ENCODE measurements at regions not wholly inside any gene's neighbourhood (a gene's known extent, or its start where the extent isn't known, plus 50 kb on each side); places are given as distances from the start of the nearest gene placed in this dataset.

DNA sequence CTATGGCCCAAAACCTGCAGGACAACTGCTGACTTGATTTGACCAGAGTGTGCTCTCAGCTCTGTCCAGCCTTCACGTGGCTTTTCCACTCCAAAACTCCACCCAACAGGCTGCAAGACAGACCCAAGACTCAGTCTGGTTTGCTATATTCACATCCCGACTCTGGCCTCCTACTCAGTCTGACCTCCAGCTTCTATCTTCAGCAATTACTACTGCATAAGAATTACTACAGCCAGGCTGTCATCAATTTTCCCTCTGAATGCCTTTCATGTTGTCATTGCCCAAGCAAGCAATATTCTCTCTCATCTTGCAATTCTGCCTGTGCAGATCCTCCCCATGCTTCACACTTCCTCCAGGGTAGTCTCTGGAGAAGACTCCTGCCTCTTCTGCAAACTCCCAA, 53.6 kb upstream of the GYPC start:
- TF ChIP-seq, protein P1, sequence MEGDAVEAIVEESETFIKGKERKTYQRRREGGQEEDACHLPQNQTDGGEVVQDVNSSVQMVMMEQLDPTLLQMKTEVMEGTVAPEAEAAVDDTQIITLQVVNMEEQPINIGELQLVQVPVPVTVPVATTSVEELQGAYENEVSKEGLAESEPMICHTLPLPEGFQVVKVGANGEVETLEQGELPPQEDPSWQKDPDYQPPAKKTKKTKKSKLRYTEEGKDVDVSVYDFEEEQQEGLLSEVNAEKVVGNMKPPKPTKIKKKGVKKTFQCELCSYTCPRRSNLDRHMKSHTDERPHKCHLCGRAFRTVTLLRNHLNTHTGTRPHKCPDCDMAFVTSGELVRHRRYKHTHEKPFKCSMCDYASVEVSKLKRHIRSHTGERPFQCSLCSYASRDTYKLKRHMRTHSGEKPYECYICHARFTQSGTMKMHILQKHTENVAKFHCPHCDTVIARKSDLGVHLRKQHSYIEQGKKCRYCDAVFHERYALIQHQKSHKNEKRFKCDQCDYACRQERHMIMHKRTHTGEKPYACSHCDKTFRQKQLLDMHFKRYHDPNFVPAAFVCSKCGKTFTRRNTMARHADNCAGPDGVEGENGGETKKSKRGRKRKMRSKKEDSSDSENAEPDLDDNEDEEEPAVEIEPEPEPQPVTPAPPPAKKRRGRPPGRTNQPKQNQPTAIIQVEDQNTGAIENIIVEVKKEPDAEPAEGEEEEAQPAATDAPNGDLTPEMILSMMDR (IDR thresholded peaks at IDR 0.05; ENCODE audit: low read length) = no peak
- TF ChIP-seq EZH2 (IDR thresholded peaks at IDR 0.05; ENCODE audit: borderline replicate concordance, low read length) = no peak
